Activated CD4-positive, CD25-positive, alpha-beta regulatory T cell treated with anti-CD3 and anti-CD28 coated beads, Interleukin-2, amount 50 U/mL, for 16 hours (primary cell): ENCODE measurements at regions not wholly inside any gene's neighbourhood (a gene's known extent, or its start where the extent isn't known, plus 50 kb on each side); places are given as distances from the start of the nearest gene placed in this dataset.
"Not testable (repeated sequence)": the region's sequence is repeated elsewhere in the genome, so short reads cannot be mapped to it uniquely, and the experiment has no call there.

ENCODE experiments used
- DNase-seq: peaks from one replicate; pipeline ENCODE4 v3.0.0-alpha.2; 2020; ENCODE audit warnings: low read depth, low spot score

- no peak for DNase-seq
These were observed 1194.6 kb upstream of the WWC1 start for GRCh38 chr5:167096816-167097215.

GRCh38 chr5:167104351-167104750 is 1187.1 kb upstream of the WWC1 start:
- no peak for DNase-seq

GRCh38 chr5:167105941-167106340 is 1185.5 kb upstream of the WWC1 start:
- no peak for DNase-seq

- no peak for DNase-seq
These were observed 1183.8 kb upstream of the WWC1 start for GRCh38 chr5:167107684-167108083.

DNA sequence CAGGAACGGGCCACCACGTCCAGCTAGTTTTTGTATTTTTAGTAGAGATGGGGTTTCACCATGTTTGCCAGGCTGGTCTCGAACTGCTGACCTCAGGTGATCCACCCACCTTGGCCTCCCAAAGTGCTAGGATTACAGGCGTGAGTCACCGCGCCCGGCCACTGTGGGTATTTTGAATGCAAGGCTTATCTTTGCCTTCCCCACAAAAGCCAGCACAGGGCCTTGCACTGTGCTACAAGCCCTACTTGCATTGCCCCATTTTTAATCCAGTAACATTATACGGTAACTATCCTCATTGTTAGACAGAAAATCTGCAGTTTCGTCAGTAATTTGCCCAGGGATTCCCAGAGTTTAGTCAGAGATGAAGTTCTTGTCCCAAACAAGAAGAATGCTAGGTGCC is 1183.2 kb upstream of the WWC1 start:
- not testable (repeated sequence) for DNase-seq

GRCh38 chr5:167112556-167112955 is 1178.9 kb upstream of the WWC1 start:
- no peak for DNase-seq

- DNase-seq = no peak
These were observed 1169.2 kb upstream of the WWC1 start for GRCh38 chr5:167122267-167122666.

- DNase-seq = no peak
These were observed 1168.3 kb upstream of the WWC1 start for GRCh38 chr5:167123126-167123525.

DNA sequence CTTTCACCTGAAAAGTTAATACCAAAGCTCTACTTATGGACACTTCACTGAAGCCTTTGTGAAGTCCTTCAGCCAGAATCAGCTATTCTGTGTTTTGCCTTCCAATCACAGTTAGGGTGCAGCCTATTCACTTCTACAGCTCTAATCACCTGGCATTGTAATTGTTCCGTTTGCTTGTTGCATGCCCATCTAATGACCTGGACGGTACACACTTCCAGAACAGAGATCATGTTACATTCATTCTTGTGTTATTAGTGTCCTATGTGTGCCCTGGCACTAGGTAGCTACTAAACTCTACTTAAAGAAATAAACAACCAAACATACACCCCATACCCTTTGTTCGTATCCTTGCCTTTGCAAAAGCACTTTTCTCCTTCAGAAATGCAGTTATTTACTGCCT is 1162.9 kb upstream of the WWC1 start:
- no peak for DNase-seq

- no peak for DNase-seq
These were observed 1150.7 kb upstream of the WWC1 start for GRCh38 chr5:167140548-167141291.

DNA sequence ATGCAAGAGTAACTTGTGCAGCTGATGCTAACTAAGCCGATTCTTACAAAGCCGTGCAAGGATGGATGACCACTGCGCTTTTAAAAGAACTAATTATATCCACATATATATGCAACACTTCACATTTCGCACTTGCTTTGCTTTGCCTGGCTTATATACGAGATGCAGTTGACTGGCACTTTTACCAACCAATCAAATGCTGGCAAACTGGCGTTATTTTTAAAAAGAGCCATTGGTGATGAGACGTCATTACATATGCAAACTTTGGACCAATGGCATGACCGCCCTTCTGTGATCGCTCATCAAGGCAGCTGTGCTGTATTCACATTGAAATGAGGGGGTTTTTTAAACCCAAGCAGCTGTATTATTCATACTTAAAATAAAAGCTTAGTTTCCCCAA is 1147.7 kb upstream of the WWC1 start:
- DNase-seq = no peak

DNA sequence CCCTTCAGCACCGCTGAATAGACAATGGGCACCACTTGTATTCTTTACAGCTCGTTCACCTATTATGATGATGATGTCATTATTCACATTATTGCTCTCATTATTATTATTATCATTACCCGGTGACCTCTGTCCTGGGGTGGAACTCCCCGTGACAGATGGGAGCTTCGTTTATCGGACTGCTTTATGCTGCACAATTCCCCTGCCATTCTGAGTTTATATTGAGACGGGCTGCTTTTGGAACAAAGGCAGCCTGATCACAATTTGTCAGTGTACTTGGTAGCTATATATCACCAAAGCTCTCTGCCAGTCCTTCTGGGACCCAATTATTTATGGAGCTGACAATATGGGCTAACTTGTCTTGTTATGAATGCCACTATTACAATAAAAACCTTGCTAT is 1145.6 kb upstream of the WWC1 start:
- DNase-seq = no peak

DNA sequence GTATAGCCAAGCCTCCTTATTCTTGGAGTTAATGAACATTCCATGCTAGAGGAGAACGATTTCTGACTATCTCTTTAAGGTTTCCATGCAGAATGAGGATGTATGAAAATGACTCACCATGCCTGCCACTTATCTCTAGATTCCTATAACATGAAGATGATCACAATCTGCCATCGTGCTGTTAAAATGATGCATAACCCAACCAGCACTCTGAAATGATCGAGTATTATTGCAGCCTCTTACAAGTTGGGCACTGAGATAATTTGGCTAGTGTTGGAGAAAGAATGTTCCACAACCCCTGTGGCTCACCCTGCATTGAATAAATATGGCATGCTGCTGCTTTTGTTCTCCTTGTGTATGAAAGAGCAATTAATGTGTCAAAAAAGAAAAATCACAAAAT is 1143.6 kb upstream of the WWC1 start:
- DNase-seq = no peak

- DNase-seq = no peak
These were observed 1140.8 kb upstream of the WWC1 start for GRCh38 chr5:167150661-167151060.

- no peak for DNase-seq
These were observed 1138.9 kb upstream of the WWC1 start for GRCh38 chr5:167152561-167152960.

GRCh38 chr5:167155387-167156005 is 1135.9 kb upstream of the WWC1 start:
- no peak for DNase-seq

- no peak for DNase-seq
These were observed 1135.0 kb upstream of the WWC1 start for GRCh38 chr5:167156446-167156845.

DNA sequence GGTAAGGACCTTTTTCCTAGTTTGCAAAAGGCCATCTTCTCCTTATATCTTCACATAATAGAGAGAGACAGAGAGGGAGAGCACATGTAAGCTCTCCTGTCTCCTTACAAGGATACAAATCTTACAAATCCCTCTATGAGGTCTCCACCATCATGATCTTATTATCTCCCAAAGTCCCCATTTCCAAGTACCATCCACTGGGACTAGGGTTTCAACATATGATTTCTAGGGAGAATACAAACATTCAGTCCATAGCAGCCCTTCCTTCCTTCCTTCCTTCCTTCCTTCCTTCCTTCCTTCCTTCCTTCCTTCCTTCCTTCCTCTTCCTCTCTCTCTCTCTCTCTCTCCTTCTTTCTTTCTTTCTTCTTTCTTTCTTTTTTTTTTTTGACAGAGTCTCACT is 1132.9 kb upstream of the WWC1 start:
- no peak for DNase-seq

- DNase-seq = no peak
These were observed 1131.1 kb upstream of the WWC1 start for GRCh38 chr5:167160388-167160787.

- DNase-seq = no peak
These were observed 1124.7 kb upstream of the WWC1 start for GRCh38 chr5:167166696-167167095.

- no peak for DNase-seq
These were observed 1124.2 kb upstream of the WWC1 start for GRCh38 chr5:167167191-167167795.

DNA sequence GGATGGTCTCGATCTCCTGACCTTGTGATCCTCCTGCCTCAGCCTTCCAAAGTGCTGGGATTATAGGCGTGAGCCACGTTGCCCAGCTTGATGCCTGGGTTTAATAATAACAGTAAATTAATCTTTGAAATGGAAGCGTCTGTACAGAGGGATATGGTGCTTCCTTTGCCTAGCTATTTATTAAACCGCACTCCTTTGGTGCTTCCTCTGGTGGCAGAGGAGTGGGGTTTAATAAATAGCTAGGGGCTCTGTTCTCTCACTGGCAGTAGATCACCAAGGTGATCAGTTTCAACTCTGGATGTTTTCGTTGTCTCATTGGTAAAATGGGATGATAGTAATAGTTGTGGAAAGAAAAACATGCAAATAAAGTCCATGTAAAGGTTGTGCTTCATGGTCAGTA is 1122.5 kb upstream of the WWC1 start:
- DNase-seq = no peak

DNA sequence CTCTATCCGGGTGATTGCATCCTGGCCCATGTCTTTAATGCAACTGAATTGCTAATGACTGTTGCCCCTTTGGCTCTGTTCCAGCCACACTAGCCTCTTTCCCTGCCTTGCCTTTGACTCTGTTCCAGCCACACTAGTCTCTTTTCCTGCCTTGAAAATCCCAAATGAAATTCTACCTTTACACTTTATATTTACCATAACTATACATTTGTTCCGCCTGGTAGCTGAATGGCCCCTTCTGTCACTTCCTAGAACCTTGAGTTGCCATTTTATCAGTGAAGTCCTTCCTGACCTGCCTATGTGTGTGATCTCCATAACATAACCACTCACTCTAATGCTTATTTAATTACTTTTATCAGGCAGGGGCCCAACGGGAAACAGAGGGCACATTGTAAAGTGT is 1120.4 kb upstream of the WWC1 start:
- DNase-seq = no peak
